Osteocyte (in vitro differentiated cells): ENCODE measurements at regions not wholly inside any gene's neighbourhood (a gene's known extent, or its start where the extent isn't known, plus 50 kb on each side); places are given as distances from the start of the nearest gene placed in this dataset.
A peak's percentile ranks its signal among the peaks of the same experiment; 100 is the strongest.

Source experiments
- DNase-seq: peaks from one replicate; pipeline ENCODE4 v3.0.0; 2021; ENCODE audit warnings: mixed read lengths; ENCODE audit not compliant: unreplicated experiment; ENCODE audit errors: extremely low spot score
- H3K27ac Mint-ChIP-seq: one replicate; pipeline ENCODE4 v1.8.0; 2021; ENCODE audit warnings: mild to moderate bottlenecking, mixed read lengths; ENCODE audit not compliant: unreplicated experiment
- H3K27me3 Mint-ChIP-seq: one replicate; pipeline ENCODE4 v1.8.0; 2021; ENCODE audit warnings: mixed read lengths; ENCODE audit not compliant: unreplicated experiment
- H3K36me3 Mint-ChIP-seq: one replicate; pipeline ENCODE4 v1.8.0; 2021; ENCODE audit warnings: mixed read lengths; ENCODE audit not compliant: unreplicated experiment
- H3K4me1 Mint-ChIP-seq: one replicate; pipeline ENCODE4 v1.8.0; 2021; ENCODE audit warnings: mixed read lengths; ENCODE audit not compliant: unreplicated experiment
- H3K4me3 Mint-ChIP-seq: one replicate; pipeline ENCODE4 v1.8.0; 2021; ENCODE audit warnings: mild to moderate bottlenecking, moderate library complexity, mixed read lengths; ENCODE audit not compliant: unreplicated experiment
- H3K9me3 Mint-ChIP-seq: one replicate; pipeline ENCODE4 v1.8.0; 2021; ENCODE audit warnings: mixed read lengths; ENCODE audit not compliant: unreplicated experiment
- TF ChIP-seq, protein P1 (sequence below): fragments of 200-600 bp; sonication (generic); IDR thresholded peaks from 2 replicates; pipeline ENCODE4 v1.5.0; 2021; ENCODE audit warnings: antibody characterized with exemption, mild to moderate bottlenecking, moderate library complexity

DNA sequence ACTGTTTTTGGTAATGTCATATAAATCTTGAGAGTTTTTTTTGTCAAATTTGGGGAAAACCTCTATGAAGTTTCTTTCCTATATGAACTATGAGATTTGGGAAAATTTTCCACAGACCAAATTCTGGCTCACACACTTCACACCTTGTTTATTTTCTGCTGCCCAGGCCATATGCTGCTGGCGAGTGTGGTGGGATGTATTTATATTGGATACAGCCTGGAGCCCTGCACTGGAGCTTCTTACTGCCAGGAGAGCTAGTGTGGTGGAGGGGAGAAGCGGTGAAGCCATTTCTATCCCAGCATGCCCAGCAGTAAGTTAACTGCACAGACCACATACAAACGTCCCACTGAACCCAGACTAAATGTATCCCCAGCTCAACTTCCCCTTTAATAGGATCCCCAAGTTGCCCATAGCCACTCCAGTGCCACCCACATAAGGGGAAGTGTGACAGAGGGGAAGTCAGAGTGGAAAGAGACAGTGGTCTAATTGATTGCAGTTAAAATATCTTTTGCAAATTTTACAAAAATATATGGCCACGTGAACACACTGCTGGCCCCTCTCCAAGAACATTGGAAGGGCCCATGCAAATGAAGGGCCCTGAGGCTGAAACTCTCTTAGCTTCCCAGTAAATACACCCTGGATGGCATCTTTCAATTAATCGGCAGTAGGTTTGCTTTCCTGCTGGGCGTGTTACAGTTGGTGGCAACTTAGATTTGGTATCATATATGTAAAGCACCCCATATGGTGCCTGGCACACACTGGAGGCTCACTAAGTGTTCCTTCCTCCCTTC, 146.6 kb upstream of the ITGA6 start:
- Mint-ChIP-seq H3K4me1 (peaks cover 47% of the 10 kb centered on the region), H3K36me3 (peaks cover 3% of the 10 kb centered on the region), H3K27me3 (no peaks in the 10 kb centered on the region), H3K9me3 (peaks cover 5% of the 10 kb centered on the region), H3K4me3 (no peak overlapping the region), H3K27ac (no peak overlapping the region)
- TF ChIP-seq, protein P1, sequence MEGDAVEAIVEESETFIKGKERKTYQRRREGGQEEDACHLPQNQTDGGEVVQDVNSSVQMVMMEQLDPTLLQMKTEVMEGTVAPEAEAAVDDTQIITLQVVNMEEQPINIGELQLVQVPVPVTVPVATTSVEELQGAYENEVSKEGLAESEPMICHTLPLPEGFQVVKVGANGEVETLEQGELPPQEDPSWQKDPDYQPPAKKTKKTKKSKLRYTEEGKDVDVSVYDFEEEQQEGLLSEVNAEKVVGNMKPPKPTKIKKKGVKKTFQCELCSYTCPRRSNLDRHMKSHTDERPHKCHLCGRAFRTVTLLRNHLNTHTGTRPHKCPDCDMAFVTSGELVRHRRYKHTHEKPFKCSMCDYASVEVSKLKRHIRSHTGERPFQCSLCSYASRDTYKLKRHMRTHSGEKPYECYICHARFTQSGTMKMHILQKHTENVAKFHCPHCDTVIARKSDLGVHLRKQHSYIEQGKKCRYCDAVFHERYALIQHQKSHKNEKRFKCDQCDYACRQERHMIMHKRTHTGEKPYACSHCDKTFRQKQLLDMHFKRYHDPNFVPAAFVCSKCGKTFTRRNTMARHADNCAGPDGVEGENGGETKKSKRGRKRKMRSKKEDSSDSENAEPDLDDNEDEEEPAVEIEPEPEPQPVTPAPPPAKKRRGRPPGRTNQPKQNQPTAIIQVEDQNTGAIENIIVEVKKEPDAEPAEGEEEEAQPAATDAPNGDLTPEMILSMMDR: no peak
- no peak for DNase-seq

DNA sequence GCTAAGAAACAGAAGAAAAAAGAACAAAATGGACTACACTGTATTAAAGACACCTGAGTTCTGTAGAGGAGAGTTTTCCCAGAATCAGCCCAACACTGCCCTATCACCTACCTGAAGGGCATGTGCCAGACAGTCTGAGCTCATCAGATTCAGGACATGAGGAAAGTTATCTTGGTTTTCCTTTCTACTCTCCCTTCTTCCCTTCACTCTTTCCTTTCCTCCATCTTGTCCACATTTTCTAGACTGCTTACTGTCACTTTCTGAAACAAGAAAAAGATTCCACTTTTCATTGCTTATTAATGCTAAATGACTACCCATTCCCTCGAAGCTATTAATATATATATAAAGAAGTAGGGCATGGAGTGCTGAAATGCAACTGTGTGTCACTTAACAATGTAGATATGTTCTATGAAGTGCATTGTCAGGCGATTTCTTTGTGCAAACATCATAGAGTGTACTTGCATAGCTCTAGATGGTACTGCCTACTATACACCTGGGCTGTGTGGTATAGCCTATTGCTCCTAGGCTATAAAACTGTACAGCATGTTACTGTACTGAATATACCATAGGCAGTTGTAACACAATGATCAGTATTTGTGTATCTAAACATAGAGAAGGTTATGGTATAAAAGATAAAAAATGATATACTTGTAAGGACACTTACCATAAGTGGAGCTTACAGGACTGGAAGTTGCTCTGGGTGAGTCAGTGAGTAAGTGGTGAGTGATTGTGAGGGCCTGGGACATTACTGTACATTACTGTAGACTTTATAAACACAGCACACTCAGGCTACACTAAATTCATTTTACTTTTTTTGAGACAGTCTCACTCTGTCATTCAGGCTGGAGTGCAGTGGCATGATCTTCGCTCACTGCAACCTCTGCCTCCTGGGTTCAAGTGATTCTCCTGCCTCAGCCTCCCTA, 145.5 kb upstream of the ITGA6 start:
- Mint-ChIP-seq H3K27ac (peak overlapping the region; percentile 27), H3K27me3 (no peaks in the 10 kb centered on the region), H3K4me3 (no peak overlapping the region), H3K36me3 (no peaks in the 10 kb centered on the region), H3K9me3 (no peaks in the 10 kb centered on the region), H3K4me1 (peaks cover 51% of the 10 kb centered on the region)
- TF ChIP-seq, protein P1: no peak
- no peak for DNase-seq

DNA sequence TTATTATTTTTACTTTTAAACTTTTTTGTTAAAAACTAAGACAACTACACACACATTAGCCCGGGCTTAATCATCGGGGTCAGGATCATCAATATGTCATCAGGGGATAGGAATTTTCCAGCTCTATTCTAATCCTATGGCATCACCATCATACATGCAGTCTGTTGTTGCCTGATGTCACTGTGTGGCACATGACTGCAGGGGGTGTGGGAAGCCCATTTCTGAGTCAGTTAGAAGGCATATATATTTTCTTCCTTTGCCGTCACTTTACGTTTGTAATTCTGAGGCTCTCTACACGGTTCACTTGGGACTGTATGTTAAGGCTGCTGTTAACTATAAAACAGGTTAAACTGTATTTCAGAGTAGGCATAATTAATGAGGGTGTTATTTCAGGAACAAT, 144.4 kb upstream of the ITGA6 start:
- no peak for DNase-seq
- H3K4me3 Mint-ChIP-seq: no peak overlapping the region
- H3K27me3 Mint-ChIP-seq: no peaks in the 10 kb centered on the region
- H3K27ac Mint-ChIP-seq: peak overlapping the region; percentile 43
- peaks cover 55% of the 10 kb centered on the region for H3K4me1 Mint-ChIP-seq
- TF ChIP-seq, protein P1: no peak
- H3K9me3 Mint-ChIP-seq: no peaks in the 10 kb centered on the region
- no peaks in the 10 kb centered on the region for H3K36me3 Mint-ChIP-seq

- Mint-ChIP-seq H3K4me3 (no peak overlapping the region), H3K36me3 (no peaks in the 10 kb centered on the region), H3K27ac (peak overlapping the region; percentile 43), H3K9me3 (no peaks in the 10 kb centered on the region), H3K27me3 (no peaks in the 10 kb centered on the region), H3K4me1 (peaks cover 57% of the 10 kb centered on the region)
- no peak for DNase-seq
- TF ChIP-seq, protein P1: no peak
Measured at GRCh38 chr2:172283476-172283875, 143.9 kb upstream of the ITGA6 start.

DNA sequence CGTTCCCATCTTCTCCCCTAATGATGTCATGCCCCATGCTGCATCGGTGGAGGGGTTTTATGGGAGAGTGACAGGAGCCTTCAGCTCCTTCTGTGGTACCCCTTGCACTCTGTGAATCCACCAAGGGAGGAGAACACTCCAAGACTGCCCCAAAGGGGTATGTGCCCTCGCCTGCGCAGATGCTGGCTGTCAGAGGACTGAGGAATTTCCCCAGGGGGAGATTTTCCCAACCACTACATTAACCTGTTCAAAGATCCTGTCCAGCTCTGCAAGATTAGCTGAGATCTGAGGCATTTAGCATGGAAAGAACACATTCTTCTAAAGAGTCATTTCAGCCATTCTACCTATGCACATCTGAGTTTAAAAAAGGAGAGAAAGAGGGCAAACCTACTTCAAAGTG, 143.2 kb upstream of the ITGA6 start:
- Mint-ChIP-seq H3K4me3 (no peak overlapping the region), H3K36me3 (no peaks in the 10 kb centered on the region), H3K27me3 (no peaks in the 10 kb centered on the region), H3K9me3 (no peaks in the 10 kb centered on the region), H3K4me1 (peaks cover 57% of the 10 kb centered on the region), H3K27ac (peak overlapping the region; percentile 47)
- TF ChIP-seq, protein P1: no peak
- DNase-seq: no peak
